HCT116 (cell line): ENCODE measurements at regions not wholly inside any gene's neighbourhood (a gene's known extent, or its start where the extent isn't known, plus 50 kb on each side); places are given as distances from the start of the nearest gene placed in this dataset.

Source experiments
- ATAC-seq: fragments of 200-7000 bp; cut with Tn5 transposase; 2 replicates; pipeline ENCODE4 v1.9.1; 2020; ENCODE audit warnings: mild to moderate bottlenecking, moderate library complexity
- BruUV-seq: library from RNA; stranded (reverse); fragments of 400-500 nt; replicated peaks from 2 replicates; lab custom pipeline; 2021; lab: Mats Ljungman, UMichigan
- CTCF ChIA-PET: fragments of 300-600 bp; sonication (Branson Sonifier 250); formaldehyde crosslinking; loops from one replicate; lab custom pipeline; 2021; ENCODE audit warnings: antibody characterized with exemption; lab: Charles Lee
- POLR2A ChIA-PET: fragments of 300-600, 350-600 bp; sonication (Branson Sonifier 250); formaldehyde crosslinking; loops from one replicate; lab custom pipeline; 2021; ENCODE audit warnings: antibody characterized with exemption; lab: Charles Lee
- RAD21 ChIA-PET, 2 experiments: fragments of 300-600 bp; sonication (Branson Sonifier 250); formaldehyde crosslinking; loops; one replicate each; lab custom pipeline; 2023; ENCODE audit warnings: low total read pairs in 2 of 2; ENCODE audit not compliant: uncharacterized antibody in 2 of 2, unreplicated experiment in 2 of 2, low non-redundant PET in 1 of 2; lab: Charles Lee
- DNase-seq: peaks from one replicate; pipeline ENCODE4 v3.0.0-alpha.2; 2010; ENCODE audit warnings: low read depth, low spot score
- H2AFZ ChIP-seq: fragments of 200-600 bp; shearing (Covaris generic), sonication (generic); 2 replicates; pipeline ENCODE4 v1.6.1; 2017; ENCODE audit warnings: low read depth, mixed run types, mixed read lengths, antibody characterized with exemption, low read length; ENCODE audit not compliant: poor library complexity, severe bottlenecking
- H3K27ac ChIP-seq: 2 replicates; pipeline ENCODE4 v1.5.1; 2012; ENCODE audit warnings: low read depth, low read length
- H3K27me3 ChIP-seq: fragments of 200-600 bp; sonication (generic); 2 replicates; pipeline ENCODE4 v1.6.1; 2016; ENCODE audit warnings: mixed run types, low read length, mixed read lengths; ENCODE audit not compliant: insufficient read depth
- H3K36me3 ChIP-seq, 2 experiments: fragments of 200-500 bp in 1 of 2; fragments of 200-600 bp in 1 of 2; sonication (Bioruptor generic) in 1 of 2; sonication (generic) in 1 of 2; 2 replicates each; pipeline versions ENCODE4 v1.5.1 to v1.6.1; 2014 to 2016; ENCODE audit warnings: low read length in 2 of 2, inconsistent platforms in 1 of 2, mixed read lengths in 1 of 2, mixed run types in 1 of 2; ENCODE audit not compliant: insufficient read depth in 2 of 2, control insufficient read depth in 1 of 2
- H3K4me1 ChIP-seq, 2 experiments: fragments of 200-600 bp in 1 of 2; sonication (generic) in 1 of 2; 2 replicates each; pipeline versions ENCODE4 v1.5.1 to v1.6.1; 2012 to 2017; ENCODE audit warnings: low read length in 2 of 2, inconsistent platforms in 1 of 2, mild to moderate bottlenecking in 1 of 2, mixed read lengths in 1 of 2, mixed run types in 1 of 2, moderate library complexity in 1 of 2; ENCODE audit not compliant: insufficient read depth in 2 of 2, control insufficient read depth in 1 of 2
- H3K4me2 ChIP-seq: fragments of 200-600 bp; sonication (generic); 2 replicates; pipeline ENCODE4 v1.6.1; 2017; ENCODE audit warnings: mixed run types, low read length, mixed read lengths
- H3K4me3 ChIP-seq, 2 experiments: fragments of 200-600 bp in 1 of 2; sonication (generic) in 1 of 2; replicated peaks in 1 of 2; 2 replicates each; pipeline ENCODE4 v1.5.1; 2011 to 2016; ENCODE audit warnings: low read length in 2 of 2, control low read depth in 1 of 2, low read depth in 1 of 2, mild to moderate bottlenecking in 1 of 2, mixed read lengths in 1 of 2, mixed run types in 1 of 2
- H3K79me2 ChIP-seq: fragments of 200-600 bp; sonication (generic); 2 replicates; pipeline ENCODE4 v1.6.1; 2017; ENCODE audit warnings: mild to moderate bottlenecking, mixed run types, low read length, moderate library complexity, mixed read lengths; ENCODE audit not compliant: insufficient read depth
- H3K9ac ChIP-seq: fragments of 200-600 bp; sonication (generic); 2 replicates; pipeline ENCODE4 v1.6.1; 2016; ENCODE audit warnings: low read length, mixed read lengths
- H3K9me2 ChIP-seq: fragments of 200-600 bp; sonication (generic), shearing (Covaris generic); 2 replicates; pipeline ENCODE4 v1.6.1; 2017; ENCODE audit warnings: mixed run types, mild to moderate bottlenecking, moderate library complexity; ENCODE audit not compliant: insufficient read depth
- H3K9me3 ChIP-seq, 2 experiments: fragments of 200-500 bp in 1 of 2; fragments of 200-600 bp in 1 of 2; sonication (Bioruptor generic) in 1 of 2; sonication (generic) in 1 of 2; 2 replicates each; pipeline ENCODE4 v1.6.1; 2014 to 2017; ENCODE audit warnings: low read length in 2 of 2, mixed read lengths in 2 of 2, inconsistent platforms in 1 of 2, low read depth in 1 of 2, mild to moderate bottlenecking in 1 of 2, mixed run types in 1 of 2, moderate library complexity in 1 of 2; ENCODE audit not compliant: control insufficient read depth in 1 of 2, insufficient read depth in 1 of 2
- H4K20me1 ChIP-seq: fragments of 200-600 bp; sonication (generic), shearing (Covaris generic); 2 replicates; pipeline ENCODE4 v1.6.1; 2017; ENCODE audit warnings: mixed run types, mild to moderate bottlenecking, moderate library complexity; ENCODE audit not compliant: insufficient read depth
- CBX3 ChIP-seq: IDR thresholded peaks from 2 replicates; pipeline ENCODE4 v1.6.1; 2012; ENCODE audit warnings: low read depth
- CEBPB ChIP-seq: IDR thresholded peaks from 2 replicates; pipeline ENCODE4 v1.6.1; 2012; ENCODE audit warnings: low read depth
- CTCF ChIP-seq, 3 experiments: fragments of 200-600 bp in 1 of 3; sonication (generic) in 1 of 3; IDR thresholded peaks in 2 of 3; conservative IDR thresholded peaks in 1 of 3; 2 replicates each; pipeline ENCODE4 v1.5.1; 2012 to 2017; ENCODE audit warnings: low read depth in 2 of 3, low read length in 2 of 3, antibody characterized with exemption in 1 of 3, borderline replicate concordance in 1 of 3, control low read depth in 1 of 3, mild to moderate bottlenecking in 1 of 3, mixed read lengths in 1 of 3, mixed run types in 1 of 3, moderate library complexity in 1 of 3; ENCODE audit not compliant: insufficient read depth in 1 of 3
- ELF1 ChIP-seq: IDR thresholded peaks from 2 replicates; pipeline ENCODE4 v1.6.1; 2012; ENCODE audit warnings: low read depth, borderline replicate concordance
- EZH2 ChIP-seq: fragments of 200-600 bp; sonication (generic); IDR thresholded peaks from 2 replicates; pipeline ENCODE4 v1.6.1; 2017; ENCODE audit warnings: antibody characterized with exemption, mixed run types
- EZH2phosphoT487 ChIP-seq: fragments of 200-600 bp; IDR thresholded peaks from 2 replicates; pipeline ENCODE4 v1.6.1; 2018; ENCODE audit warnings: antibody characterized with exemption, borderline replicate concordance
- JUND ChIP-seq: IDR thresholded peaks from 2 replicates; pipeline ENCODE4 v1.6.1; 2012
- POLR2A ChIP-seq: IDR thresholded peaks from 2 replicates; pipeline ENCODE4 v1.7.0; 2011; ENCODE audit warnings: borderline replicate concordance; ENCODE audit not compliant: insufficient read depth, insufficient read length; ENCODE audit errors: extremely low read depth
- POLR2AphosphoS5 ChIP-seq: IDR thresholded peaks from 2 replicates; pipeline ENCODE4 v1.6.1; 2011; ENCODE audit warnings: mild to moderate bottlenecking, low read depth, low read length, moderate library complexity
- REST ChIP-seq: IDR thresholded peaks from 2 replicates; pipeline ENCODE4 v1.6.1; 2012; ENCODE audit warnings: low read depth
- SIN3A ChIP-seq: IDR thresholded peaks from 2 replicates; pipeline ENCODE4 v1.6.1; 2012; ENCODE audit warnings: low read depth
- SP1 ChIP-seq: IDR thresholded peaks from 2 replicates; pipeline ENCODE4 v1.6.1; 2012; ENCODE audit warnings: low read depth
- SRF ChIP-seq: IDR thresholded peaks from 2 replicates; pipeline ENCODE4 v1.6.1; 2012; ENCODE audit warnings: low read depth
- TCF7L2 ChIP-seq: IDR thresholded peaks from 2 replicates; pipeline ENCODE4 v1.7.0; 2011; ENCODE audit warnings: borderline replicate concordance, inconsistent platforms; ENCODE audit not compliant: insufficient read depth, insufficient read length; ENCODE audit errors: extremely low read depth
- YY1 ChIP-seq: IDR thresholded peaks from 2 replicates; pipeline ENCODE4 v1.6.1; 2011; ENCODE audit warnings: low read length, low read depth, moderate library complexity, mild to moderate bottlenecking; ENCODE audit not compliant: insufficient replicate concordance; ENCODE audit errors: extremely low read depth
- ZFX ChIP-seq: fragments of 450-650 bp; IDR thresholded peaks from 2 replicates; pipeline ENCODE4 v1.6.1; 2017
- ZNF274 ChIP-seq: fragments of 200-500 bp; sonication (Bioruptor generic); IDR thresholded peaks from 2 replicates; pipeline ENCODE4 v1.6.1; 2014; ENCODE audit warnings: mild to moderate bottlenecking, low read depth, low read length, inconsistent platforms
- intact Hi-C: fragments of 100-400 bp; cut with micrococcal nuclease; formaldehyde crosslinking; loops from 2 replicates; pipeline ENCODE4 v1.10.0; 2022
- TF ChIP-seq, protein P1 (sequence below): IDR thresholded peaks from 2 replicates; pipeline ENCODE4 v1.6.1; 2011; ENCODE audit warnings: mild to moderate bottlenecking, low read length, moderate library complexity; ENCODE audit not compliant: insufficient replicate concordance; ENCODE audit errors: extremely low read depth
- TF ChIP-seq, protein P2 (sequence below): IDR thresholded peaks from 2 replicates; pipeline ENCODE4 v1.6.1; 2012

DNA sequence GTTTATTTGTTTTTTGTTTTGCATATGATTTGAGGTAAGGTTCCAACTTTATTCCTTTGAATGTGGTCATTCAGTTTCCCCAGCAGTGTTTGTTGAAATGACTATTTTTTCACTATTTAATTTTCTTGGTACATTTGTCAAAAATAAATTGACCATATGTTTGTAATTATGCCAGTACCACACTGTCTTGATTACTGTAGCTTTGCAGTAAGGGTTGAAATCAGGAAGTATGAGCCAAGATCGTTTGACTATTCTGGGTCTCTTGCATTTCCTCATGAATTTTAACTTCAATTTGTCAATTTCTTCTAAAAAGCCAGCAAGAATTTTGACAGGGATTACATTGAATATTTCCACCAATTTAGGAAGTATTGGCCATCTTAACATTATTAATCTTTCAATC, 199.3 kb upstream of the PPFIA2 start:
- POLR2A ChIA-PET: no interaction called here
- RAD21 ChIA-PET: no interaction called here
- H3K4me1 ChIP-seq: no peaks in the 10 kb centered on the region
- H3K27me3 ChIP-seq: no peaks in the 10 kb centered on the region
- intact Hi-C loops: no loop called here
- CTCF ChIA-PET: no interaction called here
- no peaks in the 10 kb centered on the region for H3K9me2 ChIP-seq
- TF ChIP-seq, protein P1, sequence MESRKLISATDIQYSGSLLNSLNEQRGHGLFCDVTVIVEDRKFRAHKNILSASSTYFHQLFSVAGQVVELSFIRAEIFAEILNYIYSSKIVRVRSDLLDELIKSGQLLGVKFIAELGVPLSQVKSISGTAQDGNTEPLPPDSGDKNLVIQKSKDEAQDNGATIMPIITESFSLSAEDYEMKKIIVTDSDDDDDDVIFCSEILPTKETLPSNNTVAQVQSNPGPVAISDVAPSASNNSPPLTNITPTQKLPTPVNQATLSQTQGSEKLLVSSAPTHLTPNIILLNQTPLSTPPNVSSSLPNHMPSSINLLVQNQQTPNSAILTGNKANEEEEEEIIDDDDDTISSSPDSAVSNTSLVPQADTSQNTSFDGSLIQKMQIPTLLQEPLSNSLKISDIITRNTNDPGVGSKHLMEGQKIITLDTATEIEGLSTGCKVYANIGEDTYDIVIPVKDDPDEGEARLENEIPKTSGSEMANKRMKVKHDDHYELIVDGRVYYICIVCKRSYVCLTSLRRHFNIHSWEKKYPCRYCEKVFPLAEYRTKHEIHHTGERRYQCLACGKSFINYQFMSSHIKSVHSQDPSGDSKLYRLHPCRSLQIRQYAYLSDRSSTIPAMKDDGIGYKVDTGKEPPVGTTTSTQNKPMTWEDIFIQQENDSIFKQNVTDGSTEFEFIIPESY: no peak
- TF ChIP-seq YY1: no peak
- no peak for TF ChIP-seq JUND
- TF ChIP-seq ELF1: no peak
- no peak for TF ChIP-seq TCF7L2
- TF ChIP-seq, protein P2, sequence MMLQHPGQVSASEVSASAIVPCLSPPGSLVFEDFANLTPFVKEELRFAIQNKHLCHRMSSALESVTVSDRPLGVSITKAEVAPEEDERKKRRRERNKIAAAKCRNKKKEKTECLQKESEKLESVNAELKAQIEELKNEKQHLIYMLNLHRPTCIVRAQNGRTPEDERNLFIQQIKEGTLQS: no peak
- no peak for TF ChIP-seq SIN3A
- no peak for TF ChIP-seq SRF
- TF ChIP-seq EZH2: no peak
- TF ChIP-seq CBX3: no peak
- no peak for TF ChIP-seq SP1
- TF ChIP-seq CTCF (IDR thresholded peaks at IDR 0.05 in 2 of 3, conservative IDR thresholded peaks at IDR 0.05 in 1 of 3; ENCODE audit: borderline replicate concordance in 1 of 3, insufficient read depth in 1 of 3, low read depth in 2 of 3, low read length in 2 of 3): no peak
- no peak for TF ChIP-seq ZFX
- no peak for TF ChIP-seq POLR2A
- TF ChIP-seq POLR2AphosphoS5: no peak
- TF ChIP-seq REST: no peak
- TF ChIP-seq CEBPB: no peak
- TF ChIP-seq EZH2phosphoT487: no peak
- no peak for TF ChIP-seq ZNF274
- H3K27ac ChIP-seq: no peak overlapping the region
- no peaks in the 10 kb centered on the region for H3K79me2 ChIP-seq
- H3K9ac ChIP-seq: no peak overlapping the region
- H3K4me2 ChIP-seq: no peak overlapping the region
- no peak for ATAC-seq
- H3K4me3 ChIP-seq: no peak overlapping the region
- no peaks in the 10 kb centered on the region for H4K20me1 ChIP-seq
- no peak overlapping the region for H2AFZ ChIP-seq
- no peaks in the 10 kb centered on the region for H3K36me3 ChIP-seq
- DNase-seq: no peak
- no peaks in the 10 kb centered on the region for H3K9me3 ChIP-seq
- no TSS peak for BruUV-seq
